Lower leg skin (tissue), 3 donors: ENCODE measurements at regions not wholly inside any gene's neighbourhood (a gene's known extent, or its start where the extent isn't known, plus 50 kb on each side); places are given as distances from the start of the nearest gene placed in this dataset.

Experiments used
- POLR2A ChIP-seq, 2 donors: fragments of 450-650 bp; IDR thresholded peaks; one replicate each; pipeline ENCODE4 v1.6.1; 2016 to 2017; ENCODE audit warnings: antibody characterized with exemption in 2 of 2, mild to moderate bottlenecking in 1 of 2, moderate library complexity in 1 of 2
- TF ChIP-seq, protein P1 (sequence below), 3 donors: fragments of 450-650 bp; IDR thresholded peaks; one replicate each; pipeline ENCODE4 v1.5.1; 2016; ENCODE audit warnings: antibody characterized with exemption in 3 of 3, mild to moderate bottlenecking in 3 of 3, moderate library complexity in 2 of 3

DNA sequence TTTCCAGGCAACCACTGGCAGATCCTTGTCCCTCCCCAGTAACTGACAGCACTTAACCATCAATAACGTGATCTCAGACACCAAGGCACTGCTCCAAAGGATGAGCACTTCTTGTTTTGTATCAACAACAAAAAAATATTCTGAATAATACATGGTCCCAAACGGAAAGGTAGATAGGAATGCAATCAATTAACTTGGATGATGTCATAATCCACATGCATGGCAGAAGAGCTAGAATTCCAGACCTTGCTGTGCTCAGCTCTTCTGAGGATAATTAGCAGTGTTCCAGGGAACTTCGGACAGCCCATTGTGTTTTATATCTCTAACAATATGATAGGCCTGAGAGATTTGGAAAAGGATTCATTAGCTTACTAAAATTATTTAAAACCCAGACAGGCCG is 288.4 kb upstream of the PCSK5 start:
- TF ChIP-seq, protein P1, sequence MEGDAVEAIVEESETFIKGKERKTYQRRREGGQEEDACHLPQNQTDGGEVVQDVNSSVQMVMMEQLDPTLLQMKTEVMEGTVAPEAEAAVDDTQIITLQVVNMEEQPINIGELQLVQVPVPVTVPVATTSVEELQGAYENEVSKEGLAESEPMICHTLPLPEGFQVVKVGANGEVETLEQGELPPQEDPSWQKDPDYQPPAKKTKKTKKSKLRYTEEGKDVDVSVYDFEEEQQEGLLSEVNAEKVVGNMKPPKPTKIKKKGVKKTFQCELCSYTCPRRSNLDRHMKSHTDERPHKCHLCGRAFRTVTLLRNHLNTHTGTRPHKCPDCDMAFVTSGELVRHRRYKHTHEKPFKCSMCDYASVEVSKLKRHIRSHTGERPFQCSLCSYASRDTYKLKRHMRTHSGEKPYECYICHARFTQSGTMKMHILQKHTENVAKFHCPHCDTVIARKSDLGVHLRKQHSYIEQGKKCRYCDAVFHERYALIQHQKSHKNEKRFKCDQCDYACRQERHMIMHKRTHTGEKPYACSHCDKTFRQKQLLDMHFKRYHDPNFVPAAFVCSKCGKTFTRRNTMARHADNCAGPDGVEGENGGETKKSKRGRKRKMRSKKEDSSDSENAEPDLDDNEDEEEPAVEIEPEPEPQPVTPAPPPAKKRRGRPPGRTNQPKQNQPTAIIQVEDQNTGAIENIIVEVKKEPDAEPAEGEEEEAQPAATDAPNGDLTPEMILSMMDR (IDR thresholded peaks at IDR 0.05) = no peak
- no peak for TF ChIP-seq POLR2A (IDR thresholded peaks at IDR 0.05)
